Stimulated activated CD4-positive, alpha-beta T cell treated with anti-CD3 and anti-CD28 coated beads, Interleukin-1b, Interleukin-23, amount 100 ng/mL, for 4 hours (primary cell): ENCODE measurements at regions not wholly inside any gene's neighbourhood (a gene's known extent, or its start where the extent isn't known, plus 50 kb on each side); places are given as distances from the start of the nearest gene placed in this dataset.
"Not testable (repeated sequence)": the region's sequence is repeated elsewhere in the genome, so short reads cannot be mapped to it uniquely, and the experiment has no call there.

Experiments used
- DNase-seq, 2 donors: peaks; one replicate each; pipeline ENCODE4 v3.0.0-alpha.2; 2020; ENCODE audit warnings: low read depth in 2 of 2

DNA sequence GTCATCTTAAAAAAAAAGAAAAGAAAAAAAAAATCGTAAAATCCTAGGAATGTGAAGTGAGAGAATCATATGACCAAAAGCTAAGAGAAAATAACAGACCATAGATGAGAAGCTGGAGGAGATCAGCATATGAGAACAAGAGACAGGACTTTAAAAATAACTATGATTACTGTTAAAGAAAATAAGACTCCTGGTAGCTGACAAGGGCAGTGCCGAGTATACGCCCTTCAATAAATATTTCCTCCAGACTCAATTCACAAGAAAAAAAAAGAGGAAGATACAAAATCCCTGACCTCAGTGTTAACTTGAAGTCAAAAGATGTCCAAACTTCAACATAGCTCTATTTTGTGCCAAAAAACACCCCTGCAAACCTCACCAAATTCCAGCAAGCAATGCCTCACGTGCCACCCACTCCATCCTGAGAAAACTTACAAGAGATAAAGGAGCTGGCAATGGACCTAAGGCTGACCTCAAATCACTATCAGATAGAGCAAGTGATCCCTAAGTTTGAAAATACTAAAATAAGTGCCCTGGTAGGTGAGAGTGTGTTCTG lies 817.2 kb downstream of the SOCS6 start:
- DNase-seq: no peak

DNA sequence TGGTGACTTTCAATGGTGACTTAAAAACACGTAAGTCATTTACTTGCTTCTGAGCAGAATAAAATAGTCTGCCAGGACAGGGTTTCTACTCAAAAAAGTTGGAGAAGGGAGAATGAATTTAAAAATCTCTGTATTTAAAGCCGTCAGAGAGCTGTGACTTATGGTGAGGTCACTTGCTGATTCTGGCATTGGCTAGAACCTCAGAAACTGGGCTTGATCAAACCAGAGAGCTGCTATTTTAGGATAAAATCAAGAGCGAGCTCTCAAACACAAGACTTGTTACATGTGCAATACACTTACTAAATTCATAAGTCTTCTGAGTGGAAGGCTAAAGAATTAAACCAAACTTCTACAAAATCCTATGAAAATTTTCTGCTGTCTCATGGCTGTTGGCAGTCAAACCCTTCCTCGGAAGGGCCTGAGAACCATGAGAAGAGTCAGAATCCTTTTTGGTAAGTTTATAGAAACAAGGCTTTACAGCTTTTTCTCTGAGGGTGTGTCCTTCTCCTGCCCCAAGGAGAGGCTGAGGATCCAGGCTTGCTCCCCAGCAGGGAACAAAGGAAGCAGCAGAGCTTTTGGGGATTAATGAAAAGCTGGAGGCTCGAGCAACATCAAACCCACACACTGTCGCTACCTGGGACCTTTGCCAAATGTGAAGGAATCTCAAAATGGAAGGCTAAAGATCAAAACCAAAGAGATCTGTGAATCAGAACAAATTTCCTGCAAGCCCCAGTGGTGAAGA lies 816.4 kb downstream of the SOCS6 start:
- no peak for DNase-seq

DNA sequence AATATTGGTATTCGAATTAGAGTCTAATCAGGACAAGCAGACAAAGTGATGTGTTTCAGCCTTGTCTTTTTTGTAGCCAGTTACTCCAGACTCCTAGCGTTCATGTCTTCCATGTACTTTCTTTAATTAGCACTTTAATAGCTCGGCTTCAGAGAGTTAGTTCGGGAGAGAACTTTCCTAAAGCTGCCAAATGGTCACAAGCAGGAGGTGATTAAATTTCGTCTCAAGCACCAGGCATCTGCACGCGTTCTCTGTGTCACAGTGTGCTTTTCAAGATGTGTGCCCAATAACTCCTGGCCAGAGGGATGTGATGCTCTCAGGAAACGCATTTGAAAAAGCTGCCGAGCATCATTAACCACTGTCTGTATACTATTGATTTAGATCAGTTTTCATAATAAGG lies 790.8 kb downstream of the SOCS6 start:
- DNase-seq: no peak

DNA sequence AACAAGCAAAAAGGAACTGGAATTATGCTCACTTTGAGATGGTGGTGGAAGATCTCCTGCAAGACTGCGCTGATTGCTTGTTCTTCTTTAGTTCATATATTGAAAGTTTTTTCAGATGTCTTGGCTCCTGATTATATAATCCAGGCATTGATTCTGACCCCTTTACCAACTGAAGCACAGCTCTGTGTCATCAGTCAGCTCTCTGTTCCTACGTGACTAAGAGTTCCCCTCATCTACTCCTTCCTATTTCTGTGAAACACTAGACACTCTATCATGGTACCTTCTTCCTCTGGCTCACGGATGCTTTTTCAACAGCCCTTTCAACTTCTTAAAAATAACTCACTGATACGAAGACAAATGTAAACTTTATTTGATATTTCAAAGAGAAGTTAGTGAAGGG lies 788.6 kb downstream of the SOCS6 start:
- no peak for DNase-seq

DNA sequence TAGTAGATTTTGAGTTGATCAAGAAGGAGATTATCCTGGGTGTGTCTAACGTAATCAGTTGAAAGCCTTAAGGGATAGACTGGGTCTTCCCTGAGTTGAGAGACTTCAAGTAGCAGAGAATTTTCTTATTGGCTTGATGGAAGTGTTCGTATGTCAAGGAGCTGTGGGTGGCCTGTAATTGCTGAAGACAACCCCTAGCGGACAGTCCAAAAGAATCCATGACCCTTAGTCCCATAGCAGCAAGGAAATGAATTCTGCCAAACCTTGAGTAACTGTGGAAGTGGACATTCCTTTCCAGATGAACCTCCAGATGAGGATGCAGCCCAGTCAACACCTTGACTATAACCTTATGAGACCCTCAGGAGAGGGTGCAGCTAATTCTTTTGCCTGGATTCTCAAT lies 786.3 kb downstream of the SOCS6 start:
- no peak for DNase-seq

DNA sequence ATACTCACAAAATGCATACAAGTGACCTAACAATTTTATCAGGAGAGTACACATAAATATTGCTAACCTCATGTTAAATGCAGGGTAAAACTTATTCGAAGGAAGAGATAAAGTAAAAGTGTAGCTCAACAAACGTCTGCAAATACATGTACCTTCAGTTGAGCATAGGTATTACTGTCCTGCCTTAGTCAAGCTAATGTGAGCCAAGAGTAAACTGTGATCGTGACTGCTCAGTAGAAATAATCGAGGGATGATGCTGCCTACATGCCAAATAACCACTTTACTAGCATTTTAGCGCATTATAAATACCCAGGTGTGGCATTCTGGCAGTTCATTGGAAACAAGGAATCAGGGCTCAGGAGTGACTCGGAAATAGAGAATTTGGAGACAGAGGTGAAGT lies 779.5 kb downstream of the SOCS6 start:
- no peak for DNase-seq

DNA sequence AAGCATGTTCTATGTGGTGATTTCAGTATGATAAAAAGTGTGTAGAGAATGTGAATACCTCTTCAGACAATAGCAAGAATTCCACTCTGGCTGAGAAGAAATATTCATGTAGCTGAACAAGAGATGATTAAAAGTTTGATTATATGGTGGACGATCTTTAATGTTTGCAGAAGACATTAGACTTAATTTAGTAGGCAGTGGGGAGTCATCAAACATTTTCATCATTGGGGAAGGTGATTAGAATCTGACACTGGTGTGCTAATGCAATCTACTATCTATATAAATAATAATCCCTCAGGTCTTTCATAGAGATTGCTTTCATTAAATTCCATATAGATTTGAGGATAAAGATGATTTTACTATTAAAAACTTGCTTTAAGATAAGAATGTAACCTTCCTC lies 761.0 kb downstream of the SOCS6 start:
- no peak for DNase-seq

DNA sequence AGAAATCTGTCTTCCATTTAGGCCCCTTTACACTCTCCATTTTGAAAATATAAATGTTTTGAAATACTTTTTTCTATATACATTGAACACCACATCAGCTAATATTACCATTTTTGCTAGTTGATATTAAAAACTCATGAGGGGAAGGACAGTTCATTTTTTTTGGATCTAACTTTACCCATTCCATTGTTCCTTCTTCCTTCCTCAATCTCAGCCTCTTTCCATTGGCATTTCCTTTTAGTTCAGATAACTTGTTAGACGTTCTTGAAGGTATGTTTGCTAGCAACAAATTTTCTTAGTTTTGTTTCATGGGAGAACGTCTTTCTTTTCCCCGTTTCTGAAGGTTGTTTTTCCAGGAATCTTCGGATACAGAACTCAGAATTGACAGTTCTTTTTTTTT lies 759.0 kb downstream of the SOCS6 start:
- DNase-seq: no peak

DNA sequence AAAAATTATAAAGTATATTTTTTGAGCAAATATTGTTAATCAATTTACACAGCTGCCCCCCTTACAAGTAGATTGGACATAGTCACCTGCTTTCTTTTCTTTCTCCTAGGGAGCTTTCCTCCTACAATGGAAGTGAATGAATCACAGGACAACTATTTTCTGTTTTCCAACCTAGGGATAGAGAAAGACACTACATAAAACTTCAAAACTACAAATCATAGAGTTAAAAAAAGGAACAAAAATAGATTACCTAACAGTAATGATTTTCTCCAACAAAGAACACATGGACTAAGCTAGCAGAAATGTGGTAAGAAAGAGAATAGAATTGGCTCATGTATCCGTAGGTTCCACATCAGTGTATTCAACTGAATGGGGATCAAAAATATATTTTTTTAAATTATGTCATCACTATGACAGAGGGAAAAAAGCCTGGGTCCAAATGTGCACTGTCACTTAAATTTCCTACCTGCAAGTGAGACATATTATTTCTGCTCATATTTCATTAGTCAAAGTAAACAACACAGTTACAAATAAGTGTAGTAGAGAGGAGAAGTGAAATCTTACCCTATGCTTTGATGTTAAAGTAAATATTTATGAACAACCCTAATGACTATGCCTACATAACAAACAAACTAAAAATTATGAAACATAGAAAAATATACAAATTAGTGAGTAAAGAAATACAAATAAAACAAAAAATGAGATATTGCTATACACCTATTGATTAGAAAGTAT lies 756.7 kb downstream of the SOCS6 start:
- DNase-seq: no peak

DNA sequence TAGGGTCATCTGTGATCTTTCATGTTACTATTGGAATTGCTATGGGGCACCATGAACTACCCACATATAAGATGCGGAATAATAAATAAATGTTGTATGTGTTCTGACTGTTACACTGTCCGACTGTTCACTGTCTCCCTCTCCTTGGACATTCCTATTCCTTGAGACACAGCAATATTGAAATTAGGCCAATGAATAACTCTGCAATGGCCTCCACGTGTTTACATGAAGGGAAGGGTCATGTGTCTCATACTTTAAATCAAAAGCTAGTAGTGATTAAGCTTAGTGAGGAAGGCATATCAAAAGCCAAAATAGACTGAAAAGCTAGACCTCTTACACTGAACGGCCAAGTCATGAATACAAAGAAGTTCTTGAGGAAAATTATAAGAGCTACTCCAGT lies 751.3 kb downstream of the SOCS6 start:
- DNase-seq: no peak

DNA sequence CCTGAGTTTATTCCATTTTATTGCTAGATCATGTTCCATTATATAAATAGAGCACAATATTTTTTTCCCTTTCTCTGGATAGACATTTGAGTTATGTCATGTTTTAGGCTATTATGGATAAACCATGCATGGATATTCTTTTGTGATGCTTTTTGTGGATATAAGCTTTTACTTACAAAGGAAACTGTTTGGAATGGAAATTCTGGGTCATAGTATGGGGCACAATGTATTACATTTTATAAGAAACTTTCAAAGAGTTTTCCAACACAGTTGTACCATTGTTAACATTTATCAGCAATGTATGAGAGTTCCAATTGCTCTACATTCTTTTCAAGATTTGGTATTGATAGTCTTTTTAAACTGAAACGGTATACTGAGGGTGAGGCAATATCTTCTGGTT lies 749.4 kb downstream of the SOCS6 start:
- no peak for DNase-seq

DNA sequence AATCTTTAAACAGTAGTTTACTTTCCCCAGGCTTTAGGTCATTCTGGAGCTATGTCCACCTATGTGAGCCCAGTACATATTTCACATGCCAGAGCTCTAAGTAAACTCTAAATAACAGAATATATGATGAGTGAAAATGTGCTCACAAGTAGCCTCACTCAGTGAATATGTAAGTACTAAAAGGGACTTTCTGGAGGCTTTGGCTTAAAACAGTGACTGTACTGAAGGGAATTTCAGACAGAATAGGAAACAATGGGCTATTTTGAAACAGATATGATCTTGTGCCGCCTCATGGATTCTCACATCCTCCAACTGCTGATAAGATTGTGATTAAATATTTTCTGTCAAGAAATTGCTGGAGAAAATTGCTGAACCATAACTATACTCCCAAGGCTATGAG lies 747.9 kb downstream of the SOCS6 start:
- no peak for DNase-seq

DNA sequence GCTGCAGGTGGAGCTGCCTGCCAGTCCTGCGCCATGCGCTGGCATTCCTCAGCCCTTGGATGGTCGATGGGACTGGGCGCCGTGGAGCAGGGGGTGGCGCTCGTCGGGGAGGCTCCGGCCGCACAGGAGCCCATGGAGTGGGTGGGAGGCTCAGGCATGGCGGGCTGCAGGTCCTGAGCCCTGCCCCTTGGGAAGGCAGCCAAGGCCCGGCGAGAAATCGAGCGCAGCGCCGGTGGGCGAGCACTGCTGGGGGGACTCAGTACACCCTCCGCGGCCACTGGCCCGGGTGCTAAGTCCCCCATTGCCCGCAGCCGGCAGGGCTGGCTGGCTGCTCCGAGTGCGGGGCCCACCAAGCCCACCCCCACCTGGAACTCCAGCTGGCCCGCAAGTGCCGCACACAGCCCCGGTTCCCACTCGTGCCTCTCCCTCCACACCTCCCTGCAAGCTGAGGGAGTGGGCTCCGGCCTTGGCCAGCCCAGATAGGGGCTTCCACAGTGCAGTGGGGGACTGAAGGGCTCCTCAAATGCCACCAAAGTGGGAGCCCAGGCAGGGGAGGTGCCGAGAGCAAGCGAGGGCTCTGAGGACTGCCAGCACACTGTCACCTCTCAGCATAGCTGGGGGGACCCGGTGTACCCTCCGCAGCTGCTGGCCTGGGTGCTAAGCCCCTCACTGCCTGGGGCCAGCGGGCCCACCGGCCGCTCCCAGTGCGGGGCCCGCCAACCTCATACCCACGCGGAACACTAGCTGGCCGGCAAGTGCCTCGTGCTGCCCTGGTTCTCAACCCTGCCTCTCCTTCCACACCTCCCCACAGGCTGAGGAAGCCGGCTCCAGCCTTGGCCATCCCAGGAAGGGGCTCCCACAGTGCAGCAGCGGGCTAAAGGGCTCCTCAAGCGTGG lies 742.7 kb downstream of the SOCS6 start:
- not testable (repeated sequence) for DNase-seq

DNA sequence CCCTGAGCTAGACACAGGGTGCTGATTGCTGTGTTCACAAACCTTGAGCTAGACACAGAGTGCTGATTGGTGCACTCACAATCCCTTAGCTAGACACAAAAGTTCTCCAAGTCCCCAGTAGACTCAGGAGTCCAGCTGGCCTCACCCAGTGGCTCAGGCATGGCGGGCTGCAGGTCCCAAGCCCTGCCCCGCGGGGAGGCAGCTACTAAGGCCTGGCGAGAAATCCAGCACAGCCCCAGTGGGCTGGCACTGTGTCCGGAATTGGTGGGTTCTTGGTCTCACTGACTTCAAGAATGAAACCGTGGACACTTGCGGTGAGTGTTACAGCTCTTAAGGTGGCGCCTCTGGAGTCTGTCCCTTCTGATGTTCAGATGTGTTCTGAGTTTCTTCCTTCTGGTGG lies 741.2 kb downstream of the SOCS6 start:
- DNase-seq: not testable (repeated sequence)

DNA sequence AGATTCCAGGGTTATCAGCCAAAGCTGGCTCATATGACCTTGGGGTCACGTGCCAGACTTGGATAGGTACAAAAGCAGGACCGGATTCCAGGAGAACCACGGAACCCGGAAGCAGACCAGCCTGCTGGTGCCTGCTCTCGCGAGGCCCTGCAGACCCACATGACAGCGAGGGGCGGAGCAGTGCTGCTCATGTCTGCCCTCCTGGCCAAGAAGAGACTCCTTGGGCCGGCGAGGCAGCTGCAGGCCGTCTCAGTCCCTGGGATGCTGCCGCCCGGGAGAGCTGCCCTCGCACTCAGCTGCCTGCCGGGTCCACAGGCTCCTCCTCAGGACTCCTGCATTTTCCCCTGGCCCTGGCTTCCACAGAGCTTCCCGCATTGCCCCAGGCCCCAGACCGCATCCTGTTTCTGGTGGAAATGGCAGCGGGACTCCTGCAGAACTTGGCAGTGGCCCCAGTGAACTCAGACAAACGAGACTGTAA lies 739.5 kb downstream of the SOCS6 start:
- no peak for DNase-seq

DNA sequence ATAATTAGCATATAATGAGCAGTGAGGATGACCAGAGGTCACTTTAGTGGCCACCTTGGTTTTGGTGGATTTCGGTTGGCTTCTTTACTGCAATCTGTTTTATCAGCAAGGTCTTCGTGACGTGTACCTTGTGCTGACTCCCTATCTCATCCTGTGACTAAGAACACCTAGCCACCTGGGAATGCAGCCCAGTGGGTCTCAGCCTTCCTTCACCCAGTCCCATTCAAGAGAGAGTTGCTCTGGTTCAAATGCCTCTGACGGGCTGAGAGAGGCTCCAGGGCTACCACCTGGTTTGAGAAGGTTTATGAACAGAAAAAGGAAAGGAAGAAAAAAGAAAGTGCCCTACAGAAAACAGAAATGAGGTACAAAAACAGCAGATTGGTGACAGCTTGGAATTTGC lies 738.7 kb downstream of the SOCS6 start:
- no peak for DNase-seq

DNA sequence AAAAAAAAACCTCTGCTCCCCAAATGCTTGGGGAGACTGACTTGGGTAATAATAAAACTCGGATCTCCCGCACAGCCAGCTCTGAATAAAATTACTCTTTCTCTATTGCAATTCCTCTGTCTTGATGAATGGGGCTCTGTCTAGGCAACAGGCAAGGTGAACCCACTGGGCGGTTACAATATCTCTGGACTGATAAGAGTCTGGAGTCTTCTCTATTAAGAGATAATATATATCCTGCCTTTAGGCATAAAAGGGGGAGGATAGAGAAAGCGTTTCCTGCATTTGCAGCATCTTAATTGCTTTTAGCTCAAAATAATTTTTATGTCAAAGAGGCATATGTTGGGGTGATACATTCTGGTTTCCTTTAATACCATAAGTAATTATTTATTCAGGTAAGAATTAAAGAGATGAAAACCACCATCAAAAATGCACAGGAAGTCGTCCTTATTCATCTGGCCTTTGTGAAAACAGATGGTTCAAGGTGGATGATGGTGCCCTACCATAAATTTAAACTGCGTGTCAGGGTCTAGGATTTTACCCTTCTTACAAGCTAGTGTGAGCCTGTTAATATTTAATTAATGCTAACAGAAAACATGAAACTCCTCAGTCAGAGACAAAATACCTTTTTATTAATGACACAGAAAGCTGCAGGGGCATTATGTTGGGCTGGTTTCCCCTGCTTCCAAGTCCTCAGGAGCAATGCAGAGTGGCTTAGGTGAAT lies 736.8 kb downstream of the SOCS6 start:
- no peak for DNase-seq

DNA sequence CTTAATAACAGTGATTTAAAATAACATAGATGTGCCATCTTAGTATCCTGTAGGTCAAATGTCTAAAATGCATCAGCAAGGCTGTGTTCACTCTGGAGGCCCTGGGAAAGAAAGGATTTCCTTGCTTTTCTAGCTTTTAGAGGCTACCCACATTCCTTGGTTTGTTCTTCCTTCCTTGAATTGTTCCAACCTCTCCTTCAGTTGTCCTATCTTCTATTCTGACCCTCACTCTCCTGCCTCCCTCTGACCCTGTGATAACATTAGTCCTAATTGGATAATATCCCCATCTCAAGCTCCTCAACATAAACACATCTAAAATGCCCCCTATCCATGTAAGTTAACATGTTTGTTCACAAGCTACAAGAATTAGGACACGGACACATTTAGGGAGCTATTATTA lies 733.5 kb downstream of the SOCS6 start:
- DNase-seq: no peak

DNA sequence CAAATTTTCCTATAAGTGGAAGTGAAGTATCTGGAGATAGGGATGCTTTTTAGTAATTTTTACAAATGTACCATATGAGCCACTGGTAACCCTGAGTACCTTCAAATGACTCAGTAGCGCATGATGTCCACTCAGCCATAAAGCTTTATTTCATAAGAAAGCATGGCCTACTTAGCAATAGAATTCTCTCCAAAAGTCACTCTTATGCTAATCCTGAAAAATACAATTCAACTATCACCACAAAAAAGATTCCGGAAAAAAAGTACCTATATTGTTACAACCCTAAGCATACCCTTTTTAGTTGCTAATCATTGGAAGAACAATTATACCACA lies 732.2 kb downstream of the SOCS6 start:
- no peak for DNase-seq

DNA sequence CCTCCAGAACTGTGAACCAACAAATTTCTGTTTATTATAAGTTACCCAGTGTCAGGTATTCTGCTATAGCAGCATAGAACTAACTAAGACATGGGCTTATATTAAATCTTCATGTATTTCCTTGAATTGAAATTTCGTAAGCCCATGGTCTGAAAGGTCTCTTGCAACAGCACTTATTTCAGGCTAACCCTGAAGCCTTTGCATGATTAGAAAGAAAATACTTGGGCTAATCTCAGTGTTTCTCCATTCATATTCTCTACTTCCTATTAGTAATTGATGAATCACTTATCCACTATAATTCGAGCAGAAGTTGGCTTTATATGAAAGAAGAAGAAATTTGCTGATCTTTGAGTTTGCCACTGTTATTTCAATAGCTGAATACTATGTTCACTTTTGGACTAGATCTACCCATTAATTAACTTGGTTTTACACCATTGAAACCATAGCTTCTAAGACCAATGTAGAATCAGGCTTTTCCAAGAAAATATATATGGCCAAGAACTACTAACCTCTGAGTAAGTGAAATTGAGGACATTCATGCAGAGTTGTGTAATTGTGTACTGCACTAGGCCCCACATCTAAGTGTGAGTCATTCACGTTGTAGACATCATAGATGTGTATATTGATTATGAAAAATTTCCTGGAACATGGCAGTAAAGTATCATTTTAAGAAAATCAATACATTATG lies 731.6 kb downstream of the SOCS6 start:
- DNase-seq: no peak

DNA sequence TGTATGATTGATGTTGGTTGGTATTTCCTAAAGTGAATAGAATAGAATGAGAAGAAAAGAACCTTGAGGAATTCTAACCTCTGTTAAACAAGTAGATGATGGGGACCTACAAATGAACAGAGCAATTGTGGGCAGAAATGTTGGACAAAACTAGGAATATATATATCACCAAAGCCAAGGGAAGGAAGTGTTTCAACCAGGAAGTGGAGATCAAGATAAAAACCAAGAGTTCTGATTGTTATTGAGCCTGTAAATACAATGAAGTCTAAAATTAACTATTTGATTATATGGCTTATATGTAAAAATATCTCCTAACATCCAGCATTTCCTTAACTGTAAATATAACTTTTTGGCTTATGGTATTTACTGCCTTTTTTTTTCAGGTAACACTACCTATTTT lies 730.0 kb downstream of the SOCS6 start:
- DNase-seq: no peak
